K562 (cell line): ENCODE measurements at regions not wholly inside any gene's neighbourhood (a gene's known extent, or its start where the extent isn't known, plus 50 kb on each side); places are given as distances from the start of the nearest gene placed in this dataset.

Experiments used
- ATAC-seq: fragments of 200-7000 bp; cut with Tn5 transposase; 3 replicates; pipeline ENCODE4 v1.9.1; 2020; ENCODE audit warnings: moderate library complexity
- BruUV-seq: library from RNA; stranded (reverse); fragments of 400-500 nt; replicated peaks from 2 replicates; lab custom pipeline; 2021; lab: Mats Ljungman, UMichigan
- CTCF ChIA-PET: fragments of 300-600 bp; formaldehyde crosslinking; extraction: SDS; loops from one replicate; lab custom pipeline; 2021; ENCODE audit warnings: low intra/inter-chr PET ratio; lab: Yijun Ruan, JAX
- POLR2A ChIA-PET: fragments of 300-600, 350-650 bp; sonication (Branson Sonifier 250); formaldehyde crosslinking; extraction: SDS; loops from one replicate; lab custom pipeline; 2021; ENCODE audit warnings: antibody characterized with exemption, inconsistent platforms; lab: Yijun Ruan, JAX
- DNase-seq, 4 experiments: peaks; one replicate each; pipeline versions ENCODE4 v3.0.0 to v3.0.0-alpha.2; 2011 to 2018; ENCODE audit warnings: low spot score in 3 of 4, mixed read lengths in 3 of 4; ENCODE audit errors: extremely low read depth in 1 of 4
- FAIRE-seq: peaks from 2 replicates; lab custom pipeline; 2011; peaks lifted over from hg19 to GRCh38; lab: Jason Lieb, UNC
- H2AFZ ChIP-seq: 2 replicates; pipeline ENCODE4 v1.6.0; 2011; ENCODE audit warnings: low read depth, low read length, control low read depth, inconsistent platforms
- H3K27ac ChIP-seq: fragments of 200-600 bp; 3 replicates; pipeline ENCODE4 v1.8.0; 2011; ENCODE audit warnings: low read depth, mild to moderate bottlenecking, control low read depth, inconsistent platforms, low read length, moderate library complexity, mixed read lengths; ENCODE audit errors: extremely low read depth
- H3K27me3 ChIP-seq, 2 experiments: fragments of 300-600 bp in 1 of 2; 2 replicates in 1 of 2; 3 replicates in 1 of 2; pipeline versions ENCODE4 v1.6.0 to v1.8.0; 2011; ENCODE audit warnings: inconsistent platforms in 2 of 2, low read length in 2 of 2, mild to moderate bottlenecking in 1 of 2, mixed read lengths in 1 of 2, moderate library complexity in 1 of 2; ENCODE audit not compliant: control insufficient read depth in 2 of 2, insufficient read depth in 2 of 2
- H3K36me3 ChIP-seq: fragments of 300-600 bp; 3 replicates; pipeline ENCODE4 v1.8.0; 2011; ENCODE audit warnings: mild to moderate bottlenecking, low read length, inconsistent platforms; ENCODE audit not compliant: control insufficient read depth, insufficient read depth
- H3K4me1 ChIP-seq, 2 experiments: fragments of 200-600 bp in 1 of 2; replicated peaks in 1 of 2; 2 replicates in 1 of 2; 3 replicates in 1 of 2; pipeline versions ENCODE4 v1.5.1 to v1.8.0; 2011; ENCODE audit warnings: inconsistent platforms in 2 of 2, low read length in 2 of 2, mild to moderate bottlenecking in 1 of 2, mixed read lengths in 1 of 2, moderate library complexity in 1 of 2; ENCODE audit not compliant: control insufficient read depth in 2 of 2, insufficient read depth in 2 of 2
- H3K4me2 ChIP-seq: 2 replicates; pipeline ENCODE4 v1.6.1; 2011; ENCODE audit warnings: low read length, control low read depth, inconsistent platforms, mixed read lengths; ENCODE audit not compliant: insufficient read depth
- H3K4me3 ChIP-seq: fragments of 200-600 bp; sonication (generic), shearing (Covaris generic); 2 replicates; pipeline ENCODE4 v1.5.1; 2016; ENCODE audit warnings: control low read depth, inconsistent platforms
- H3K79me2 ChIP-seq: fragments of 200-600 bp; 3 replicates; pipeline ENCODE4 v1.8.0; 2011; ENCODE audit warnings: low read length, inconsistent platforms; ENCODE audit not compliant: control insufficient read depth, insufficient read depth
- H3K9ac ChIP-seq, 2 experiments: 2 replicates each; pipeline versions ENCODE4 v1.6.0 to v1.6.1; 2011; ENCODE audit warnings: low read depth in 2 of 2, low read length in 2 of 2, control low read depth in 1 of 2, inconsistent platforms in 1 of 2, mild to moderate bottlenecking in 1 of 2, mixed read lengths in 1 of 2; ENCODE audit not compliant: insufficient read depth in 1 of 2
- H3K9me1 ChIP-seq: one replicate; pipeline ENCODE4 v1.6.0; 2011; ENCODE audit warnings: inconsistent platforms, mild to moderate bottlenecking, low read length, moderate library complexity; ENCODE audit not compliant: control insufficient read depth, insufficient read depth
- H3K9me3 ChIP-seq: replicated peaks from 2 replicates; pipeline ENCODE4 v1.5.1; 2011; ENCODE audit warnings: low read depth, low read length, inconsistent platforms; ENCODE audit not compliant: control insufficient read depth, insufficient read depth
- H4K20me1 ChIP-seq: replicated peaks from 2 replicates; pipeline ENCODE4 v1.6.1; 2011; ENCODE audit warnings: low read length, inconsistent platforms, mixed read lengths; ENCODE audit not compliant: control insufficient read depth, insufficient read depth
- ATF4 ChIP-seq: fragments of 450-650 bp; formaldehyde crosslinking; IDR thresholded peaks from 2 replicates; pipeline ENCODE4 v1.4.0; 2022; ENCODE audit warnings: mild to moderate bottlenecking, moderate library complexity
- CEBPG ChIP-seq, 3 experiments: fragments of 200-800 bp in 1 of 3; sonication (Bioruptor generic) in 1 of 3; sonication (generic) in 1 of 3; formaldehyde crosslinking in 1 of 3; IDR thresholded peaks in 2 of 3; conservative IDR thresholded peaks in 1 of 3; 2 replicates each; pipeline versions ENCODE4 v1.6.1 to v1.8.0; 2016 to 2022; ENCODE audit warnings: missing compliant biosample characterization in 2 of 3, missing genetic modification characterization in 2 of 3, mild to moderate bottlenecking in 1 of 3, missing genetic modification reagents in 1 of 3
- FOSL1 ChIP-seq: fragments of 200-800 bp; sonication (Bioruptor generic); conservative IDR thresholded peaks from 2 replicates; pipeline ENCODE4 v1.6.1; 2016; ENCODE audit warnings: missing genetic modification characterization, missing compliant biosample characterization
- USF2 ChIP-seq: sonication (generic); formaldehyde crosslinking; IDR thresholded peaks from 2 replicates; pipeline ENCODE4 v1.5.0; 2020; ENCODE audit warnings: missing genetic modification reagents
- WGBS: fragments of 100-300 bp; shearing (Covaris generic); methylation state at CpG from one replicate; pipeline ENCODE4 v1.1.6; 2016; ENCODE audit warnings: low coverage, mixed read lengths; ENCODE audit not compliant: insufficient coverage; ENCODE audit errors: missing lambda C conversion rate; 5-methylcytosine and 5-hydroxymethylcytosine counted together
- in situ Hi-C: fragments of 300-500 bp; cut with MboI; formaldehyde crosslinking; loops from 4 replicates; pipeline ENCODE4 v1.15.0; 2018; ENCODE audit warnings: inconsistent platforms, mixed read lengths
- intact Hi-C: fragments of 100-400 bp; cut with micrococcal nuclease; formaldehyde crosslinking; loops from 2 replicates; pipeline ENCODE4 v1.14.2; 2022

GRCh38 chr6:3566812-3567211, 110.0 kb upstream of the SLC22A23 start:
- peaks cover 0 to 5% of the 10 kb centered on the region in 2 experiments; a peak in 3 of 5 replicates for H3K4me1 ChIP-seq
- H3K27me3 ChIP-seq, result peaks cover 30 to 59% of the 10 kb centered on the region in 2 experiments; a peak in 4 of 5 replicates
- DNase-seq (no peak), ATAC-seq (0 out of 3 replicates have a peak, but pooled peaks have one; percentile 33), FAIRE-seq (peak; percentile 37)
- TF ChIP-seq CEBPG (CRISPR knock-in tag; IDR thresholded peaks at IDR 0.05) (no peak), CEBPG (tag; conservative IDR thresholded peaks at IDR 0.05 in 1 of 2, IDR thresholded peaks at IDR 0.05 in 1 of 2) (peak in 1 of 2 experiments; percentile 69; a peak in 2 of 4 replicates), FOSL1 (peak; percentile 39; the same call in 1 of the 2 replicates), ATF4 (CRISPR knock-in tag) (no peak), USF2 (CRISPR knock-in tag) (0 out of 2 replicates have a peak, but pooled peaks have one; percentile 11)
- H4K20me1 ChIP-seq, result no peaks in the 10 kb centered on the region
- no peaks in the 10 kb centered on the region for H3K36me3 ChIP-seq
- POLR2A ChIA-PET, result no interaction called here
- BruUV-seq, result no TSS peak
- H3K9me1 ChIP-seq, result no peaks in the 10 kb centered on the region
- 6% methylated on average over 8 of the region's 8 CpGs for WGBS
- no peak overlapping the region for H2AFZ ChIP-seq
- no peak overlapping the region for H3K9ac ChIP-seq
- intact Hi-C loops, result no loop called here
- CTCF ChIA-PET, result no interaction called here
- H3K9me3 ChIP-seq, result no peaks in the 10 kb centered on the region
- H3K4me3 ChIP-seq, result no peak overlapping the region
- in situ Hi-C loops, result no loop called here
- H3K79me2 ChIP-seq, result no peaks in the 10 kb centered on the region
- H3K4me2 ChIP-seq, result no peak overlapping the region
- H3K27ac ChIP-seq, result no peak overlapping the region
